HL-60 (cell line): ENCODE measurements at regions not wholly inside any gene's neighbourhood (a gene's known extent, or its start where the extent isn't known, plus 50 kb on each side); places are given as distances from the start of the nearest gene placed in this dataset.

ENCODE experiments used
- DNase-seq, 2 experiments: peaks; one replicate each; pipeline ENCODE4 v3.0.0-alpha.2; 2010 to 2020; ENCODE audit warnings: low read depth in 1 of 2, low spot score in 1 of 2
- H3K27ac ChIP-seq: fragments of 250-450 bp; sonication (Bioruptor Pico); replicated peaks from 2 replicates; pipeline ENCODE4 v1.5.1; 2020; ENCODE audit warnings: mild to moderate bottlenecking, moderate library complexity
- H3K27me3 ChIP-seq: fragments of 250-450 bp; sonication (Bioruptor Pico); 2 replicates; pipeline ENCODE4 v1.5.1; 2021; ENCODE audit warnings: mild to moderate bottlenecking, moderate library complexity; ENCODE audit not compliant: insufficient read depth, poor library complexity, severe bottlenecking
- H3K4me3 ChIP-seq: replicated peaks from 2 replicates; pipeline ENCODE4 v1.5.1; 2011; ENCODE audit warnings: mild to moderate bottlenecking, control low read depth, low read length; ENCODE audit not compliant: insufficient read depth
- GABPA ChIP-seq: IDR thresholded peaks from 2 replicates; pipeline ENCODE4 v1.6.1; 2012; ENCODE audit warnings: low read depth
- POLR2AphosphoS5 ChIP-seq: IDR thresholded peaks from 2 replicates; pipeline ENCODE4 v1.6.1; 2012; ENCODE audit warnings: low read depth
- SPI1 ChIP-seq: IDR thresholded peaks from 2 replicates; pipeline ENCODE4 v1.6.1; 2012; ENCODE audit warnings: low read depth, mild to moderate bottlenecking, borderline replicate concordance
- TF ChIP-seq, protein P1 (sequence below): IDR thresholded peaks from one replicate; pipeline ENCODE4 v1.5.1; 2011; ENCODE audit warnings: low read length, control low read depth, inconsistent platforms; ENCODE audit not compliant: insufficient read depth
- TF ChIP-seq, protein P2 (sequence below): IDR thresholded peaks from 2 replicates; pipeline ENCODE4 v1.6.1; 2012; ENCODE audit warnings: low read depth; ENCODE audit not compliant: insufficient replicate concordance

DNA sequence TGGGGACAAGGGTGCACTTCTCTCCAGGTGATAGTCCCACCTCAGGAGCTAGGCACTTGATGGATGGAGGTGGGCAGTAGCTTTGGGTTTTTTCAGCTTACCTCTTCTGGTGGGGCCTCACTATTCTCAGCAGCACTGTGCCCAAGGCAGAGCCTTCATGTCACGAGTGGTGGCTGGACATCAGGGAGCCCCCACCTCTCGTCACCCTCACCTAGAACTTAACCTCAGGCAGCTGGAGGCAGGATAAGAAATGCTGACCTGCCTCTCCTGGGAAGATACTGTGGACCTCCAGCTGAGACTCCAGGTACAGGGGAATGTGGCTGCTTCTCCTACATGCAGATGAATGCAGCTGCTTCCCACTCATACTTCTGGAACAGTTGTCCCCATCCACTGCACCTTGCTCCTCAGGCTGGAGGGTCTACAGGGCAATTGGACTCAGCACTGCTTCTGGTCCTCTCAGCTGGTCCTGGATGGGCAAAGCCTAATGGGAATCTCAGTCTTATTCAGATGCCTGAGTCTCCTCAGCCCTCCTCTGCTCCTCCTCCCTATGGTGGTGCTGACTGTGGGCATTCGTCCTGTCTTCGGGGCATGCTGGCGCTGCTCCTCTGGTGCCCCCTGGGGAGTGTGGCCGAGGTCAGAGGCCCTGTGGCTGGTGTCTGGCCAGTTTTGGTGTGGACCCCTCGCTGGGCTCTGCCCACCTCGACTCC, 129.9 kb downstream of the KLF13 start:
- DNase-seq: no peak
- Histone ChIP-seq H3K27me3 (no peaks in the 10 kb centered on the region), H3K4me3 (no peak overlapping the region), H3K27ac (no peak overlapping the region)
- TF ChIP-seq POLR2AphosphoS5 (no peak), GABPA (no peak), SPI1 (no peak)
- TF ChIP-seq, protein P1, sequence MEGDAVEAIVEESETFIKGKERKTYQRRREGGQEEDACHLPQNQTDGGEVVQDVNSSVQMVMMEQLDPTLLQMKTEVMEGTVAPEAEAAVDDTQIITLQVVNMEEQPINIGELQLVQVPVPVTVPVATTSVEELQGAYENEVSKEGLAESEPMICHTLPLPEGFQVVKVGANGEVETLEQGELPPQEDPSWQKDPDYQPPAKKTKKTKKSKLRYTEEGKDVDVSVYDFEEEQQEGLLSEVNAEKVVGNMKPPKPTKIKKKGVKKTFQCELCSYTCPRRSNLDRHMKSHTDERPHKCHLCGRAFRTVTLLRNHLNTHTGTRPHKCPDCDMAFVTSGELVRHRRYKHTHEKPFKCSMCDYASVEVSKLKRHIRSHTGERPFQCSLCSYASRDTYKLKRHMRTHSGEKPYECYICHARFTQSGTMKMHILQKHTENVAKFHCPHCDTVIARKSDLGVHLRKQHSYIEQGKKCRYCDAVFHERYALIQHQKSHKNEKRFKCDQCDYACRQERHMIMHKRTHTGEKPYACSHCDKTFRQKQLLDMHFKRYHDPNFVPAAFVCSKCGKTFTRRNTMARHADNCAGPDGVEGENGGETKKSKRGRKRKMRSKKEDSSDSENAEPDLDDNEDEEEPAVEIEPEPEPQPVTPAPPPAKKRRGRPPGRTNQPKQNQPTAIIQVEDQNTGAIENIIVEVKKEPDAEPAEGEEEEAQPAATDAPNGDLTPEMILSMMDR: no peak
- TF ChIP-seq, protein P2, sequence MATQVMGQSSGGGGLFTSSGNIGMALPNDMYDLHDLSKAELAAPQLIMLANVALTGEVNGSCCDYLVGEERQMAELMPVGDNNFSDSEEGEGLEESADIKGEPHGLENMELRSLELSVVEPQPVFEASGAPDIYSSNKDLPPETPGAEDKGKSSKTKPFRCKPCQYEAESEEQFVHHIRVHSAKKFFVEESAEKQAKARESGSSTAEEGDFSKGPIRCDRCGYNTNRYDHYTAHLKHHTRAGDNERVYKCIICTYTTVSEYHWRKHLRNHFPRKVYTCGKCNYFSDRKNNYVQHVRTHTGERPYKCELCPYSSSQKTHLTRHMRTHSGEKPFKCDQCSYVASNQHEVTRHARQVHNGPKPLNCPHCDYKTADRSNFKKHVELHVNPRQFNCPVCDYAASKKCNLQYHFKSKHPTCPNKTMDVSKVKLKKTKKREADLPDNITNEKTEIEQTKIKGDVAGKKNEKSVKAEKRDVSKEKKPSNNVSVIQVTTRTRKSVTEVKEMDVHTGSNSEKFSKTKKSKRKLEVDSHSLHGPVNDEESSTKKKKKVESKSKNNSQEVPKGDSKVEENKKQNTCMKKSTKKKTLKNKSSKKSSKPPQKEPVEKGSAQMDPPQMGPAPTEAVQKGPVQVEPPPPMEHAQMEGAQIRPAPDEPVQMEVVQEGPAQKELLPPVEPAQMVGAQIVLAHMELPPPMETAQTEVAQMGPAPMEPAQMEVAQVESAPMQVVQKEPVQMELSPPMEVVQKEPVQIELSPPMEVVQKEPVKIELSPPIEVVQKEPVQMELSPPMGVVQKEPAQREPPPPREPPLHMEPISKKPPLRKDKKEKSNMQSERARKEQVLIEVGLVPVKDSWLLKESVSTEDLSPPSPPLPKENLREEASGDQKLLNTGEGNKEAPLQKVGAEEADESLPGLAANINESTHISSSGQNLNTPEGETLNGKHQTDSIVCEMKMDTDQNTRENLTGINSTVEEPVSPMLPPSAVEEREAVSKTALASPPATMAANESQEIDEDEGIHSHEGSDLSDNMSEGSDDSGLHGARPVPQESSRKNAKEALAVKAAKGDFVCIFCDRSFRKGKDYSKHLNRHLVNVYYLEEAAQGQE: no peak

DNA sequence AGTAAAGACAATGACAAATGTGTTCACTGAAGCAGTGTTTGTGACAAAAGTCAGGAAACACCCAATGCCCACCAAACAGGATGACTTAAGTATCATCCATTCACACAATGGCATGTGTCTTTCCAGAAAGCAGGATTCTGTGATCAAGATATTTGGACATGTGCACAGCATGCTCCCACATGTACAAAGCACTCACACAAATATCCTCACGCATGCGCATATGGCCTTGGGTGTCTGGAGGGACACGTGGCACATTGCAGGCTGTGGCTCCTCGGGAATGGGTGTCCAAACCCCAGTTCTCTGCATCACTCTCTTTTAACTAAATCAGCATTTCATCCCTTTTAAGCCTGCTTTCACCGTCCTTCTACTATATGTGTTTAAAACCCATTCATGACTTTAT, 130.5 kb downstream of the KLF13 start:
- Histone ChIP-seq H3K27ac (no peak overlapping the region), H3K4me3 (no peak overlapping the region), H3K27me3 (no peaks in the 10 kb centered on the region)
- no peak for DNase-seq
- TF ChIP-seq, protein P2: no peak
- no peak for TF ChIP-seq SPI1
- no peak for TF ChIP-seq POLR2AphosphoS5
- TF ChIP-seq, protein P1: no peak

DNA sequence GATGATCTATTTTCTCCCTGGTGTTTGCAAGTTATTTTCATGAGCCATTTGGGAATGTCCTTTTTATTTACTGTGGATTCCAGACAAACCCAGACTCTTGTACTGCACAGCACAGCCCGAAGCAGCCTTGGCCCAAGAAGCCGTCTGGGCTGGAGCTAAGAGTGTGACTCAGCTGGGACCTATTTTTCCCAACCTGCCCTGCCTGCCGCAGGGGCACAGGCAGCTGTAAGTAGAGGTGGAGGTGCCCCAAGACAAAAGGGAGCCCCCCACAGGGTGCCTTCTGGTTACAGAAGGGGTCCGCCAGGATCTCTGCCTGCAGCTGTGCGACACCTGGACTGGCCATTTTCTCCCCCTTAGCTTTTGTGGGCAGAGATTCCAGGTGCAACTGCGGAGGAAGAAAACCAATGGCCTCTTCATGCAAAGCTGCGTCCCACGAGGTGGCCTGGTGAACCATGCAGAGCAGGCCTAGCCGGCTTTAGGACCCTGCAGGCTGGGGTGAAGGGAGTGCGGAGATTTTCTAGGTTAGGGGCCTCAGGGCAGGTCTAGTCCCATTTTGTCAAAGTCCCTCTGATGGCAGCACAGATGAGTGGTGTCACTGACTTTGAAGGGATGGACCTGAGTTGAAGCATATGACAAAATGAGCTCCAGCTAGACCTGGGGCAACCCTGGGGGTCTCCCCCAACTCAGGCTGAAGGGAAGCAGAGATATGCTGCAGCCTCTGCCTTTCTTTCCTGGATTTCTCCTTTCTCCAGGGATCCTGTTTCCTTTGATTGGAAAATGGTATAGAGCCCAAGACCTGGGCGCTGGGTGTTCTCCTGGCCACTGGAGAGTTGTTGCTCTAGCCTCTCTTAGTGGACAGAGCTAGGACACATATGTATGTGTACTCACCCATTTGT, 131.2 kb downstream of the KLF13 start:
- H3K27ac ChIP-seq: no peak overlapping the region
- DNase-seq: no peak
- H3K4me3 ChIP-seq: no peak overlapping the region
- no peaks in the 10 kb centered on the region for H3K27me3 ChIP-seq
- TF ChIP-seq POLR2AphosphoS5 (no peak), GABPA (no peak), SPI1 (no peak)
- TF ChIP-seq, protein P2: no peak
- TF ChIP-seq, protein P1: no peak
